Astrocyte (in vitro differentiated cells and primary cell): ENCODE measurements at regions not wholly inside any gene's neighbourhood (a gene's known extent, or its start where the extent isn't known, plus 50 kb on each side); places are given as distances from the start of the nearest gene placed in this dataset.

Source experiments
- DNase-seq: peaks from one replicate; pipeline ENCODE4 v3.0.0-alpha.2; 2010; ENCODE audit warnings: low read depth
- FAIRE-seq: peaks from 2 replicates; lab custom pipeline; 2011; peaks lifted over from hg19 to GRCh38; lab: Jason Lieb, UNC
- H2AFZ ChIP-seq: 2 replicates; pipeline ENCODE4 v1.6.0; 2012; ENCODE audit warnings: low read depth, low read length, inconsistent platforms
- H3K27ac ChIP-seq: 2 replicates; pipeline ENCODE4 v1.5.1; 2011; ENCODE audit warnings: low read depth, low read length, inconsistent platforms
- H3K27me3 ChIP-seq: 2 replicates; pipeline ENCODE4 v1.6.0; 2011; ENCODE audit warnings: low read length, inconsistent platforms; ENCODE audit not compliant: insufficient read depth
- H3K36me3 ChIP-seq: 2 replicates; pipeline ENCODE4 v1.5.1; 2011; ENCODE audit warnings: low read length, inconsistent platforms; ENCODE audit not compliant: insufficient read depth
- H3K4me1 ChIP-seq: 2 replicates; pipeline ENCODE4 v1.5.1; 2011; ENCODE audit warnings: low read length, inconsistent platforms; ENCODE audit not compliant: insufficient read depth
- H3K4me2 ChIP-seq: 2 replicates; pipeline ENCODE4 v1.6.0; 2012; ENCODE audit warnings: low read length, inconsistent platforms
- H3K4me3 ChIP-seq: 2 replicates; pipeline ENCODE4 v1.5.1; 2011; ENCODE audit warnings: low read depth, mild to moderate bottlenecking, low read length, inconsistent platforms; ENCODE audit not compliant: insufficient read depth
- H3K79me2 ChIP-seq: 2 replicates; pipeline ENCODE4 v1.6.0; 2012; ENCODE audit warnings: mild to moderate bottlenecking, low read length, inconsistent platforms; ENCODE audit not compliant: insufficient read depth
- H3K9ac ChIP-seq: 2 replicates; pipeline ENCODE4 v1.6.0; 2012; ENCODE audit warnings: mild to moderate bottlenecking, low read length, inconsistent platforms
- H3K9me3 ChIP-seq: 2 replicates; pipeline ENCODE4 v1.5.1; 2012; ENCODE audit warnings: low read depth, mild to moderate bottlenecking, low read length, inconsistent platforms; ENCODE audit not compliant: insufficient read depth
- H4K20me1 ChIP-seq: 2 replicates; pipeline ENCODE4 v1.6.0; 2012; ENCODE audit warnings: low read length, inconsistent platforms; ENCODE audit not compliant: insufficient read depth
- H3K27ac Mint-ChIP-seq: one replicate; pipeline ENCODE4 v1.8.0; 2021; ENCODE audit warnings: mild to moderate bottlenecking, mixed read lengths; ENCODE audit not compliant: unreplicated experiment
- H3K27me3 Mint-ChIP-seq: one replicate; pipeline ENCODE4 v1.8.0; 2021; ENCODE audit warnings: low read depth, mixed read lengths; ENCODE audit not compliant: unreplicated experiment
- H3K36me3 Mint-ChIP-seq: one replicate; pipeline ENCODE4 v1.8.0; 2021; ENCODE audit warnings: low read depth, mixed read lengths; ENCODE audit not compliant: unreplicated experiment
- H3K4me1 Mint-ChIP-seq: one replicate; pipeline ENCODE4 v1.8.0; 2021; ENCODE audit warnings: low read depth, mixed read lengths; ENCODE audit not compliant: unreplicated experiment
- H3K4me3 Mint-ChIP-seq: one replicate; pipeline ENCODE4 v1.8.0; 2021; ENCODE audit warnings: mild to moderate bottlenecking, moderate library complexity, mixed read lengths; ENCODE audit not compliant: unreplicated experiment
- H3K9me3 Mint-ChIP-seq: one replicate; pipeline ENCODE4 v1.8.0; 2021; ENCODE audit warnings: mild to moderate bottlenecking, mixed read lengths; ENCODE audit not compliant: unreplicated experiment
- CTCF ChIP-seq: IDR thresholded peaks from 2 replicates; pipeline ENCODE4 v1.5.1; 2011; ENCODE audit warnings: low read depth, mild to moderate bottlenecking, inconsistent platforms, low read length, moderate library complexity; ENCODE audit not compliant: insufficient read depth
- EZH2 ChIP-seq: IDR thresholded peaks from 2 replicates; pipeline ENCODE4 v1.6.1; 2012; ENCODE audit warnings: mild to moderate bottlenecking, low read length, inconsistent platforms; ENCODE audit not compliant: insufficient read depth

DNA sequence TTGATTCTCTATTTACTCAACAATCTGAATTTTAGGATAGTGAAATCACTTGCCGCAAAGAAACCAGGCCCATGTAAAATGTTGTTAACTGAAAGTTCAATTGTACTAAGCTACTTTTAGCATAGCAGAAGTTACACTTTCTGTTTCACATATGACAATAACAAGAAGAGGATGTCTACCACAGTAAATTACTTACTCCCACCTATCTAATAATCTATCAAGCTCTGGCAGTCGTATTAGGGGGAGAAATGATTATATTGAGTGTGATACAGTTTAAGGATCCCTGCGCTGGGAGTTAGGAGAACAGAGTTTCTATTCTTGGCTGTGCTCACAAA lies 66.5 kb upstream of the CAND1 start:
- H3K4me1 ChIP-seq, result no peaks in the 10 kb centered on the region
- H3K4me1 Mint-ChIP-seq, result no peaks in the 10 kb centered on the region
- H3K4me3 Mint-ChIP-seq, result no peak overlapping the region

GRCh38 chr12:67208281-67209067 lies 60.7 kb upstream of the CAND1 start:
- no peak for DNase-seq
- H3K27ac Mint-ChIP-seq, result no peak overlapping the region

More for the DNA sequence above, 66.5 kb upstream of the CAND1 start:
- Mint-ChIP-seq H3K9me3 (no peaks in the 10 kb centered on the region), H3K27ac (no peak overlapping the region), H3K36me3 (no peaks in the 10 kb centered on the region), H3K27me3 (no peaks in the 10 kb centered on the region)
- H3K36me3 ChIP-seq, result no peaks in the 10 kb centered on the region
- no peak overlapping the region for H3K9ac ChIP-seq
- TF ChIP-seq EZH2, result no peak
- no peak for TF ChIP-seq CTCF
- no peak for DNase-seq
- no peak overlapping the region for H3K27ac ChIP-seq
- FAIRE-seq, result no peak
- H3K27me3 ChIP-seq, result no peaks in the 10 kb centered on the region
- H2AFZ ChIP-seq, result no peak overlapping the region
- no peaks in the 10 kb centered on the region for H4K20me1 ChIP-seq
- H3K9me3 ChIP-seq, result no peaks in the 10 kb centered on the region
- no peak overlapping the region for H3K4me3 ChIP-seq
- H3K4me2 ChIP-seq, result no peak overlapping the region
- H3K79me2 ChIP-seq, result no peaks in the 10 kb centered on the region

More at GRCh38 chr12:67208281-67209067, 60.7 kb upstream of the CAND1 start:
- H3K9me3 Mint-ChIP-seq, result no peaks in the 10 kb centered on the region
- H3K9me3 ChIP-seq, result no peaks in the 10 kb centered on the region
- no peak for TF ChIP-seq CTCF
- no peak for TF ChIP-seq EZH2
- H3K79me2 ChIP-seq, result no peaks in the 10 kb centered on the region
- H3K4me3 Mint-ChIP-seq, result no peak overlapping the region
- no peaks in the 10 kb centered on the region for H4K20me1 ChIP-seq
- no peaks in the 10 kb centered on the region for H3K4me1 ChIP-seq
- no peak overlapping the region for H2AFZ ChIP-seq
- no peaks in the 10 kb centered on the region for H3K36me3 Mint-ChIP-seq
- no peak overlapping the region for H3K9ac ChIP-seq
- no peaks in the 10 kb centered on the region for H3K36me3 ChIP-seq
- peak; percentile 17 for FAIRE-seq
- no peaks in the 10 kb centered on the region for H3K4me1 Mint-ChIP-seq
- peaks cover 7% of the 10 kb centered on the region for H3K27me3 ChIP-seq
- no peak overlapping the region for H3K27ac ChIP-seq
- H3K4me3 ChIP-seq, result no peak overlapping the region
- H3K4me2 ChIP-seq, result no peak overlapping the region
- H3K27me3 Mint-ChIP-seq, result peaks cover 8% of the 10 kb centered on the region
